HepG2 (cell line): ENCODE measurements at regions not wholly inside any gene's neighbourhood (a gene's known extent, or its start where the extent isn't known, plus 50 kb on each side); places are given as distances from the start of the nearest gene placed in this dataset.

ENCODE experiments used
- ATAC-seq: fragments of 200-7000 bp; cut with Tn5 transposase; 3 replicates; pipeline ENCODE4 v1.9.1; 2020; ENCODE audit warnings: mild to moderate bottlenecking, moderate library complexity
- BruUV-seq: library from RNA; stranded (reverse); fragments of 400-500 nt; replicated peaks from 2 replicates; lab custom pipeline; 2021; lab: Mats Ljungman, UMichigan
- CTCF ChIA-PET: fragments of 300-600 bp; formaldehyde crosslinking; extraction: SDS; loops from one replicate; lab custom pipeline; 2021; ENCODE audit warnings: low total read pairs, inconsistent platforms, low intra/inter-chr PET ratio; lab: Yijun Ruan, JAX
- POLR2A ChIA-PET: fragments of 350-600 bp; sonication (Branson Sonifier 250); formaldehyde crosslinking; loops from one replicate; lab custom pipeline; 2020; ENCODE audit warnings: antibody characterized with exemption, inconsistent platforms; lab: Yijun Ruan, JAX
- DNase-seq: peaks from one replicate; pipeline ENCODE4 v3.0.0-alpha.2; 2015; ENCODE audit warnings: low spot score
- FAIRE-seq: peaks from 3 replicates; lab custom pipeline; 2011; peaks lifted over from hg19 to GRCh38; lab: Jason Lieb, UNC
- H2AFZ ChIP-seq: one replicate; pipeline ENCODE4 v1.6.1; 2011; ENCODE audit warnings: low read length, inconsistent platforms
- H3K27ac ChIP-seq: fragments of 300-600 bp; 3 replicates; pipeline ENCODE4 v1.8.0; 2011; ENCODE audit warnings: mixed run types, mild to moderate bottlenecking, mixed read lengths, low read length, inconsistent platforms; ENCODE audit not compliant: insufficient read depth; ENCODE audit errors: extremely low read length
- H3K27me3 ChIP-seq, 2 experiments: fragments of 200-600 bp in 1 of 2; 2 replicates in 1 of 2; 3 replicates in 1 of 2; pipeline versions ENCODE4 v1.6.0 to v1.8.0; 2011; ENCODE audit warnings: low read length in 2 of 2, mild to moderate bottlenecking in 2 of 2, moderate library complexity in 2 of 2, inconsistent platforms in 1 of 2; ENCODE audit not compliant: insufficient read depth in 2 of 2, control insufficient read depth in 1 of 2
- H3K36me3 ChIP-seq, 2 experiments: fragments of 200-600 bp in 1 of 2; replicated peaks in 1 of 2; 2 replicates in 1 of 2; 3 replicates in 1 of 2; pipeline versions ENCODE4 v1.5.1 to v1.8.0; 2011; ENCODE audit warnings: low read length in 2 of 2, inconsistent platforms in 1 of 2; ENCODE audit not compliant: insufficient read depth in 2 of 2, control insufficient read depth in 1 of 2
- H3K4me1 ChIP-seq: 2 replicates; pipeline ENCODE4 v1.5.1; 2012; ENCODE audit warnings: low read length, inconsistent platforms; ENCODE audit not compliant: insufficient read depth
- H3K4me2 ChIP-seq: 2 replicates; pipeline ENCODE4 v1.6.0; 2011; ENCODE audit warnings: low read depth, low read length, inconsistent platforms
- H3K4me3 ChIP-seq, 3 experiments: fragments of 200-600 bp in 1 of 3; sonication (generic), shearing (Covaris generic) in 1 of 3; replicated peaks in 1 of 3; 2 replicates each; pipeline ENCODE4 v1.5.1; 2011 to 2016; ENCODE audit warnings: low read length in 3 of 3, inconsistent platforms in 2 of 3, low read depth in 2 of 3, mild to moderate bottlenecking in 2 of 3, control low read depth in 1 of 3, mixed read lengths in 1 of 3; ENCODE audit not compliant: insufficient read depth in 1 of 3
- H3K79me2 ChIP-seq: one replicate; pipeline ENCODE4 v1.6.1; 2011; ENCODE audit warnings: low read length, inconsistent platforms; ENCODE audit not compliant: insufficient read depth
- H3K9ac ChIP-seq: 2 replicates; pipeline ENCODE4 v1.6.0; 2011; ENCODE audit warnings: mild to moderate bottlenecking, low read depth, low read length, inconsistent platforms; ENCODE audit not compliant: insufficient read depth
- H3K9me3 ChIP-seq: 2 replicates; pipeline ENCODE4 v1.5.1; 2012; ENCODE audit warnings: mild to moderate bottlenecking, low read length
- H4K20me1 ChIP-seq: 2 replicates; pipeline ENCODE4 v1.6.0; 2011; ENCODE audit warnings: inconsistent platforms, mild to moderate bottlenecking, low read length, moderate library complexity; ENCODE audit not compliant: insufficient read depth
- ATAD3A ChIP-seq: sonication (generic); formaldehyde crosslinking; IDR thresholded peaks from 2 replicates; pipeline ENCODE4 v1.4.0; 2020; ENCODE audit warnings: missing genetic modification reagents
- FOSL1 ChIP-seq: sonication (generic); formaldehyde crosslinking; IDR thresholded peaks from 2 replicates; pipeline ENCODE4 v1.9.0; 2021; ENCODE audit warnings: missing genetic modification reagents, borderline replicate concordance
- HMGA1 ChIP-seq: sonication (generic); formaldehyde crosslinking; conservative IDR thresholded peaks from 2 replicates; pipeline ENCODE4 v1.4.0; 2020; ENCODE audit warnings: missing genetic modification reagents
- JUNB ChIP-seq: sonication (generic); formaldehyde crosslinking; IDR thresholded peaks from 2 replicates; pipeline ENCODE4 v1.8.0; 2022; ENCODE audit warnings: missing genetic modification reagents, mild to moderate bottlenecking, borderline replicate concordance
- MTF2 ChIP-seq: sonication (generic); formaldehyde crosslinking; IDR thresholded peaks from 2 replicates; pipeline ENCODE4 v1.5.0; 2020; ENCODE audit warnings: missing genetic modification reagents, borderline replicate concordance
- SMAD9 ChIP-seq: sonication (generic); formaldehyde crosslinking; IDR thresholded peaks from 2 replicates; pipeline ENCODE4 v1.5.1; 2020; ENCODE audit warnings: mild to moderate bottlenecking, missing genetic modification reagents
- SMC3 ChIP-seq: IDR thresholded peaks from 2 replicates; pipeline ENCODE4 v1.6.1; 2011; ENCODE audit warnings: low read length, improper control_type of control experiment
- SNAI1 ChIP-seq: sonication (generic); formaldehyde crosslinking; IDR thresholded peaks from 2 replicates; pipeline ENCODE4 v1.5.0; 2020; ENCODE audit warnings: mild to moderate bottlenecking, missing genetic modification reagents, borderline replicate concordance
- ZNF30 ChIP-seq: sonication (generic); formaldehyde crosslinking; IDR thresholded peaks from 2 replicates; pipeline ENCODE4 v1.5.0; 2020; ENCODE audit warnings: mild to moderate bottlenecking, missing genetic modification reagents
- WGBS: methylation state at CpG from one replicate; pipeline ENCODE4 v1.1.6; 2017; ENCODE audit warnings: low lambda C conversion rate; 5-methylcytosine and 5-hydroxymethylcytosine counted together
- in situ Hi-C: cut with HindIII; loops from 2 replicates; pipeline ENCODE4 v1.10.0; 2017; ENCODE audit warnings: low pct_unique_long_range_greater_than_20kb; ENCODE audit not compliant: extremely low pct_ligation_motif_present
- intact Hi-C: fragments of 100-400 bp; cut with micrococcal nuclease; formaldehyde crosslinking; loops from one replicate; pipeline ENCODE4 v1.10.0; 2022; ENCODE audit not compliant: unreplicated experiment
- TF ChIP-seq, protein P1 (sequence below): sonication (generic); formaldehyde crosslinking; IDR thresholded peaks from 2 replicates; pipeline ENCODE4 v1.4.0; 2020; ENCODE audit warnings: missing genetic modification reagents

DNA sequence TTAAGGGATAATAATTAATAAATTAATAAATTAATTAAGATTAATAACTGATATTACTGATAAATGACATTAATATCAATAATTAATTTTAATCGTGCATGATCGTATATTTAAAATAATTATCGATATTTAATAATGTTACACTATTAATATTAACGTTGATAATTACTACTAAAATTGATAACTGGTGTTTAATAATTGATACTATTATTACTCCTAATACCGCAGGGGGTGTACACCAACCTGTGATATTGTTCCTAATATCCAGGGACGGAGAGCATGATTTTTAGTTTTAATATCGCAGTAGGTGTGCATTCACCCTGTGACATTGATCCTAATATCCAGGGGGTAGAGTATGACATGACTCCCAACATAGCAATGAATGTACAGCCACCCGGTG, 1930.8 kb downstream of the SUCLG1 start:
- Histone ChIP-seq H3K9ac (no peak overlapping the region), H3K79me2 (no peaks in the 10 kb centered on the region), H3K4me3 (no peak overlapping the region), H3K27ac (no peak overlapping the region), H3K36me3 (no peaks in the 10 kb centered on the region), H3K27me3 (no peaks in the 10 kb centered on the region), H3K9me3 (peaks cover 5% of the 10 kb centered on the region; the same call in 1 of the 2 replicates), H3K4me2 (no peak overlapping the region), H2AFZ (no peak overlapping the region), H3K4me1 (no peaks in the 10 kb centered on the region), H4K20me1 (no peaks in the 10 kb centered on the region)
- ChIA-PET CTCF (no interaction called here), POLR2A (no interaction called here)
- 70% methylated on average over 8 of the region's 8 CpGs for WGBS
- in situ Hi-C loops (no loop called here), intact Hi-C loops (no loop called here)
- DNase-seq (no peak), ATAC-seq (no peak), FAIRE-seq (no peak)
- TF ChIP-seq SMAD9 (CRISPR knock-in tag) (no peak), SMC3 (no peak), HMGA1 (no peak), MTF2 (CRISPR knock-in tag) (no peak), JUNB (no peak), SNAI1 (no peak), ZNF30 (no peak), FOSL1 (no peak), ATAD3A (CRISPR knock-in tag) (no peak)
- TF ChIP-seq, protein P1, sequence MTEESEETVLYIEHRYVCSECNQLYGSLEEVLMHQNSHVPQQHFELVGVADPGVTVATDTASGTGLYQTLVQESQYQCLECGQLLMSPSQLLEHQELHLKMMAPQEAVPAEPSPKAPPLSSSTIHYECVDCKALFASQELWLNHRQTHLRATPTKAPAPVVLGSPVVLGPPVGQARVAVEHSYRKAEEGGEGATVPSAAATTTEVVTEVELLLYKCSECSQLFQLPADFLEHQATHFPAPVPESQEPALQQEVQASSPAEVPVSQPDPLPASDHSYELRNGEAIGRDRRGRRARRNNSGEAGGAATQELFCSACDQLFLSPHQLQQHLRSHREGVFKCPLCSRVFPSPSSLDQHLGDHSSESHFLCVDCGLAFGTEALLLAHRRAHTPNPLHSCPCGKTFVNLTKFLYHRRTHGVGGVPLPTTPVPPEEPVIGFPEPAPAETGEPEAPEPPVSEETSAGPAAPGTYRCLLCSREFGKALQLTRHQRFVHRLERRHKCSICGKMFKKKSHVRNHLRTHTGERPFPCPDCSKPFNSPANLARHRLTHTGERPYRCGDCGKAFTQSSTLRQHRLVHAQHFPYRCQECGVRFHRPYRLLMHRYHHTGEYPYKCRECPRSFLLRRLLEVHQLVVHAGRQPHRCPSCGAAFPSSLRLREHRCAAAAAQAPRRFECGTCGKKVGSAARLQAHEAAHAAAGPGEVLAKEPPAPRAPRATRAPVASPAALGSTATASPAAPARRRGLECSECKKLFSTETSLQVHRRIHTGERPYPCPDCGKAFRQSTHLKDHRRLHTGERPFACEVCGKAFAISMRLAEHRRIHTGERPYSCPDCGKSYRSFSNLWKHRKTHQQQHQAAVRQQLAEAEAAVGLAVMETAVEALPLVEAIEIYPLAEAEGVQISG, result no peak
- no TSS peak for BruUV-seq
